SJCRH30 (cell line): ENCODE measurements at regions not wholly inside any gene's neighbourhood (a gene's known extent, or its start where the extent isn't known, plus 50 kb on each side); places are given as distances from the start of the nearest gene placed in this dataset.
A peak's percentile ranks its signal among the peaks of the same experiment; 100 is the strongest.

Experiments used
- DNase-seq, 2 experiments: peaks; one replicate each; pipeline ENCODE4 v3.0.0-alpha.2; 2015 to 2020
- H3K27ac ChIP-seq: fragments of 250-450 bp; sonication (Bioruptor Pico); 2 replicates; pipeline ENCODE4 v1.5.1; 2020; ENCODE audit warnings: mild to moderate bottlenecking, moderate library complexity
- H3K27me3 ChIP-seq: fragments of 250-450 bp; sonication (Bioruptor Pico); 2 replicates; pipeline ENCODE4 v1.5.1; 2020; ENCODE audit warnings: mild to moderate bottlenecking, moderate library complexity
- H3K36me3 ChIP-seq: fragments of 250-450 bp; sonication (Bioruptor Pico); 2 replicates; pipeline ENCODE4 v1.5.1; 2020; ENCODE audit warnings: mild to moderate bottlenecking, moderate library complexity
- H3K4me1 ChIP-seq: fragments of 250-450 bp; sonication (Bioruptor Pico); 2 replicates; pipeline ENCODE4 v1.5.1; 2020; ENCODE audit warnings: mild to moderate bottlenecking, moderate library complexity
- H3K4me3 ChIP-seq: fragments of 250-450 bp; sonication (Bioruptor Pico); 2 replicates; pipeline ENCODE4 v1.5.1; 2020; ENCODE audit warnings: mild to moderate bottlenecking, moderate library complexity
- H3K9me3 ChIP-seq: fragments of 250-450 bp; sonication (Bioruptor Pico); replicated peaks from 2 replicates; pipeline ENCODE4 v1.5.1; 2020; ENCODE audit warnings: mild to moderate bottlenecking, moderate library complexity

DNA sequence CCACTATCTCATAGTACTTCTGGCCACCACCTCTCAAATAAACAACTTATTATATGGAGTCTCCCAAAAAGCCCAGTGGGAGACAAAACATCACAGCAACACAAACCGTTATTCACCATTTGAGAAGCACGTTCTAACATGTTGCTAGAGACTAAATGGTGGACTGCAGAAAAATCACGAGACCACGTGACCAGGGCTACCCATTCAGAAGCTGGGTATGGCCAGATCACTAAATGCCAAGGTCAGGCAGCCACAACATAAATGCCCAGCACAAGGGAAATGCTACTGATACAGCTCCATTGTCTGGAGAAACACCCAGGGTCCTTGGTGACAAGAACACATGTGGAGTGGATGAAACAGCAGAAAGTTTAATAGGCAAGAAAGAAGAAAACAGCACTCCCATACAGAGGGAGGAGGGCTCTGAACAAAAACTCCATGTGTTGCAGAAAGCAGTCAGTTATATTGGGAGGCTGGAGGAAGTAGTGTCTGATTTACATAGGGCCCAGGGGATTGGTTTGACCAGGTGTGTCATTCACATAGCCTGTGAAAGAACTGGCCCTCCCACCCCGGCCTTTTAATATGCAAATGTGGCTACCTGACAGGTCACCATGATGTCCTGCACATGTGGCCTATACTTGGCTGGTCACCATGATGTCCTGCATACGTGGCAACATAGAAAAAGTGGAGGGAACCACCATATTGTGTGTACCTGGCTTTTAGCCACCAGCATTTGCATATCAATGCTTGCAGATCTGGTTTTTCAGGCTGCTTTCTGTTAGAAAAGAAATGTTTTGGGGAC lies 97.2 kb downstream of the TRIM36 start:
- Histone ChIP-seq H3K4me1 (no peaks in the 10 kb centered on the region; the same call in 1 of the 2 replicates), H3K4me3 (no peak overlapping the region), H3K27ac (no peak overlapping the region), H3K9me3 (no peaks in the 10 kb centered on the region), H3K27me3 (no peaks in the 10 kb centered on the region), H3K36me3 (no peaks in the 10 kb centered on the region)
- DNase-seq = no peak

DNA sequence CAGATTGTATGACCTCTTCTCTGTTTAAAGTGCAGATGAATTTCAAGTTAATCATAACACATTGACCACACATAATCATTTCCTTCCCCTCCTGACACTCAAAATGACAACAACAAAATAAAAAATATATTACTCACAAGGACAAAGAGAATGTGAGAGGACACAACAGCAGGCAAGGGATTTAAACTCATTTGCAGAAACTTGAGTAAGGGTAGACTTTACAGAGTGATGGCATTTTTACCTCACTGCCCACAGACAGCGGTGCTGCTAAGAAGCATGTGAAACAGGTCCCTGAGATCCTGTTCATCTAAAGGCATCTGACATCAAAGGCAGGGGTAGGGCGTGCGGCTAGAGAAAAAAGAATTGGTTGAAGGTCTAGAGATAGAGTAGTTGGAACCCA lies 99.0 kb downstream of the TRIM36 start:
- no peaks in the 10 kb centered on the region; the same call in 1 of the 2 replicates for H3K4me1 ChIP-seq
- no peak overlapping the region for H3K27ac ChIP-seq
- no peak overlapping the region for H3K4me3 ChIP-seq

DNA sequence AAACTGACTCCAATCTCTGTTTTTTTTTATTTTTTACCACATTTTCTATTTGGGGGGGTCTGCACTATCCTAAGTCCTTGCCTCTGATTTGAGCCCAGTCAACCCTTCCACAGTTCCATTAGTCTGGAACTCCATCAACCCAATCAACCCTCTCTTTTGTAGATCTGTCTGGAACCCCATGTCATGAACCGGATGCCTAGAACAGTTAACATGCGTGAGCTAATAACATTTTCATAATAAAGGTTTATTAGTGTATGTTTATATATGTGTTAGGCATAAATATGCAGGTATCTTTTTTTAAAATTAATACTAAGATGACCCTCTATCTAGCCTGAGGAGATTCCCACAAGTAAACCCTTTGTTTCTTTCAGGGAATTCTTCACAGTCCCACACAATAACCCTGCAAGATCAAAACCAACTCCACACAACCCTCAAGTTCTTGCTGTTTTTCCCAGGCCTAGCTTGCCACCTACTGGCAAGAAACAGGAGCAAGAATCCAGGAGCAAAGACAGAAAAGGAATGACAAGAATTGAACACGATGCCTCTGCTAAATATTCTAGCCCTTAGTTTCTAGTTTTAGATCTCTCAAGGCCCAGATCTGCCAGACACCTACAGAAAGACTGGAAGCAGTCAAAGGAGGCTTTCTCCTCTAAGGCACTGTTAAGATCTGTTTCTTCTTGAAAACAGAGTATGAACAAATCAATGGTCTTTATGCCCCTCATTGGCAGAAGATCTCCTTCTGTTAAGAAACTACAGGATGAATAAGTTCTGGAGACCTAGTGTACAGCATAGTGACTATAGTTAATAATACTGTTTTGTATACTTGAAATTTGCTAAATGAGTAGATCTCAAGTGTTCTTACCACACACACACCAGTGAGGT lies 100.4 kb downstream of the TRIM36 start:
- Histone ChIP-seq H3K4me1 (no peaks in the 10 kb centered on the region; the same call in 1 of the 2 replicates), H3K36me3 (no peaks in the 10 kb centered on the region), H3K27ac (no peak overlapping the region), H3K4me3 (peak overlapping the region; percentile 27; the same call in 1 of the 2 replicates), H3K27me3 (no peaks in the 10 kb centered on the region), H3K9me3 (no peaks in the 10 kb centered on the region)
- peak; percentile 32 to 63 for DNase-seq

More for the DNA sequence above, 99.0 kb downstream of the TRIM36 start:
- Histone ChIP-seq H3K36me3 (no peaks in the 10 kb centered on the region), H3K27me3 (no peaks in the 10 kb centered on the region), H3K9me3 (no peaks in the 10 kb centered on the region)
- no peak for DNase-seq

GRCh38 chr5:115068239-115069086 lies 101.2 kb downstream of the TRIM36 start:
- peak; percentile 51 to 69 for DNase-seq
- peak overlapping the region; percentile 27 for H3K4me3 ChIP-seq
- no peak overlapping the region for H3K27ac ChIP-seq
- H3K4me1 ChIP-seq = no peaks in the 10 kb centered on the region; the same call in 1 of the 2 replicates
- H3K9me3 ChIP-seq = no peaks in the 10 kb centered on the region
- no peaks in the 10 kb centered on the region for H3K27me3 ChIP-seq
- H3K36me3 ChIP-seq = no peaks in the 10 kb centered on the region

DNA sequence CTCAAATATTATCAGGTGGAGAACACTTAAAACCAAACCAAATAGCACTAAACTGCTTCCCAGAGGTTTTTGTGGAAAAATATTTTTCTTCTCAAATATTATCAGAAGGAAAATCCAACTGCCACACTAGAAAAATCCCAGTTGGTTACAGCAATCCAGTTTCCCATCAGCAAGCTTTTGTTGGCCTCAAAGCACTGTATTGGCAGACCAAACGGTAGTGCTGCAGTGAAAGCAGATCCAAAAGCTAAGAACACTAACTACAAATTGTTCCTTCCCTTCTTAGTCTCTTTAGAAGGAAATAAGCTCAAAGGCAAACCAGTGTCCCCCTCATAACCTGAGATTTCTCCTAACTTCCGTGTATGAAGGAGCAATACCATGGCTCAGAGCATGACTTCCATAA lies 105.3 kb downstream of the TRIM36 start:
- H3K4me3 ChIP-seq = no peak overlapping the region

DNA sequence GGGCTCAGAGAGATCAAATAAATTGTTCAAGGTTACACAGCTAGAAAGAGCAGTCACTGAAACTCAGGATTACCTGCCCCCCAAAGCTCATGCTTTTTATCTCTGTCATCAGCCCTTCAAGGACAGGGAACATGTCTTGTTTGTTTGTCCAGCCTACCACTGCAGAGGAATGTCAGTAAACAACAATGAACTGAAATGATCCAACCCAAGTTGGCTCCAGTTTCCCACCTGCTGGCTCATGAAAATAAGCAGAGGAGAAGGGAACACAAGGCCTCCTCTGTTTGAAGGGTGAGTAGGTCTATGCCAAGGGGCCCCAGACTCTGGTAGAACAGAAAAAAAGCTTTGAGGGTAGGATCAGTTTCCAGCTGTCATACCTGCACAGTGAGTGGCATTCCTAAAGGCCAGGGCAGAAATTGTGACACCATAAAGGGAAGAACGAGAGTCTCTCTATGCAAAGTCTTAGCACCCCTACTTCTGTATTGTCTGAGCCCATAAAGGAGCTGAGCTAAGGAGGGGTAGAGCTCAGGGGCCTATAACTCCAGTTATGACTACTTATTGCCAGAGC lies 115.2 kb downstream of the TRIM36 start:
- Histone ChIP-seq H3K36me3 (no peaks in the 10 kb centered on the region), H3K9me3 (no peaks in the 10 kb centered on the region), H3K4me1 (no peaks in the 10 kb centered on the region), H3K4me3 (no peak overlapping the region), H3K27me3 (no peaks in the 10 kb centered on the region), H3K27ac (no peak overlapping the region)
- no peak for DNase-seq

More for the DNA sequence above, 105.3 kb downstream of the TRIM36 start:
- Histone ChIP-seq H3K36me3 (no peaks in the 10 kb centered on the region), H3K4me1 (no peaks in the 10 kb centered on the region), H3K9me3 (no peaks in the 10 kb centered on the region), H3K27me3 (no peaks in the 10 kb centered on the region), H3K27ac (no peak overlapping the region)
- DNase-seq = no peak

- Histone ChIP-seq H3K27me3 (no peaks in the 10 kb centered on the region), H3K4me1 (no peaks in the 10 kb centered on the region), H3K27ac (no peak overlapping the region), H3K4me3 (no peak overlapping the region), H3K36me3 (no peaks in the 10 kb centered on the region), H3K9me3 (no peaks in the 10 kb centered on the region)
- DNase-seq = no peak
Observed at GRCh38 chr5:115052948-115053347, 116.8 kb downstream of the TRIM36 start.

GRCh38 chr5:115050866-115051265 lies 118.8 kb downstream of the TRIM36 start:
- DNase-seq = no peak
- Histone ChIP-seq H3K36me3 (no peaks in the 10 kb centered on the region), H3K4me1 (no peaks in the 10 kb centered on the region), H3K9me3 (no peaks in the 10 kb centered on the region), H3K27ac (no peak overlapping the region), H3K27me3 (no peaks in the 10 kb centered on the region), H3K4me3 (no peak overlapping the region)

DNA sequence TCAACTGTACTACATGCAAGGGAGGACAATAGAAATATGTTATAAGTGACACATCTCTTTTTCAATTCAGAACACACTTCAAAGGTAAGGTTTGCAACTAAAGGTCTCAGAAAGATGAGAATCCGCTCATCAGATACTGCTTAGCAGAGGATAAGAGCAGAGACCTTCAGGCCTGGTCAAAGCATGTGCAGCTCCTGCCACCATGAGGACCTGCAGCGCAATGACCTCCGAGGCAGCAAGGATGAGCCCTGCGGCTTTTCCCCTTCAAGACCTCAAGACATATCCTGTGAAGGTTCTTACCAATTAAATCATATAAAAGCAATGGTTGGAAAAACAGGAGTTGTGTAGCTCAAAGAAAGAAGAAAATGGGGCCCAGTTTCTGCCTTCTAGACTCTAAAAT lies 135.8 kb downstream of the TRIM36 start:
- DNase-seq = peak; percentile 5 to 29
- no peak overlapping the region for H3K4me3 ChIP-seq
- no peaks in the 10 kb centered on the region for H3K36me3 ChIP-seq
- no peak overlapping the region for H3K27ac ChIP-seq
- H3K9me3 ChIP-seq = no peaks in the 10 kb centered on the region; the same call in 1 of the 2 replicates
- no peaks in the 10 kb centered on the region for H3K4me1 ChIP-seq
- H3K27me3 ChIP-seq = no peaks in the 10 kb centered on the region

DNA sequence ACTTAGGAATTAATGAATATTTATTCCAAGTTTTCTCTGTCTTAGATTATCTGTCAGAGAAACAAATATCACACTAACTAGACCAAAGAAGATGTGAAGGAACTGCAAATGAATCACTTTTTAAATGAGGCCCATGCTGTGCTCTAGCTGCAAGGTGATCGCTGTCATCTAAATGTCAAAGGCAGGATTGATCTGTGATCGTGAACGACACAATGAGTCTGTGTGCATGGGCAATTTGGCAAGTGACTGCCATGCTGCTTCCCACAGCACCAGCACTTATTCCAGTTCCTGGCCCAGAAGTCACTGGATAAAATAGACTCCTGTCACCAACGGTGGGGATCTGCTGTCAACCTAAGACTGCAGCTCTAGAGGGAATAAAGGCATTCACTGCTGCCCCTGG lies 141.2 kb downstream of the TRIM36 start:
- DNase-seq = no peak
- no peaks in the 10 kb centered on the region for H3K36me3 ChIP-seq
- no peak overlapping the region for H3K4me3 ChIP-seq
- H3K4me1 ChIP-seq = no peaks in the 10 kb centered on the region
- no peak overlapping the region for H3K27ac ChIP-seq
- H3K27me3 ChIP-seq = no peaks in the 10 kb centered on the region
- H3K9me3 ChIP-seq = no peaks in the 10 kb centered on the region; the same call in 1 of the 2 replicates

DNA sequence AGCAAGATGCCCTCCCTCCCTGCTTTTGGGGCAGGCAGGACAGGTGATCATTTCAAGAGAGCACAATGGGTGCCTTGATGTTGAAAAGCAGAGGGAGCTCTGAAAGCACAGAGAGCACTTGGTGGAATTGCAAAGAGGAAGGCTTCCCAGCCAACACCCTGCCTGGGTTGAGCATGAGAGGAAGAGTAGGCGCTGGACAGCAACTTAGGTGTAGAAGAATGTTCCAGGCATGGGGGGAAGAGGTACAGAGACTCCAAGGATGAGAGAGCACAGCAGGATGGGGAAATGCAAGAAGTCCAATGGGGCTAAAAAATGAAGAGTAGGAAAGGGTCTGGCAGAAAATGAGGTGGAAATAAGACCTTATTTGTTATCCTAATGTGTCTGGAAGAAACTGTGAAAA lies 144.8 kb downstream of the TRIM36 start:
- H3K4me3 ChIP-seq = no peak overlapping the region
- no peaks in the 10 kb centered on the region for H3K9me3 ChIP-seq
- DNase-seq = no peak
- no peak overlapping the region for H3K27ac ChIP-seq
- no peaks in the 10 kb centered on the region for H3K27me3 ChIP-seq
- H3K4me1 ChIP-seq = no peaks in the 10 kb centered on the region
- no peaks in the 10 kb centered on the region for H3K36me3 ChIP-seq

- Histone ChIP-seq H3K27me3 (no peaks in the 10 kb centered on the region), H3K4me1 (no peaks in the 10 kb centered on the region), H3K4me3 (no peak overlapping the region), H3K36me3 (no peaks in the 10 kb centered on the region), H3K27ac (no peak overlapping the region), H3K9me3 (no peaks in the 10 kb centered on the region)
- DNase-seq = no peak
Observed at GRCh38 chr5:115022303-115022702, 147.4 kb downstream of the TRIM36 start.

DNA sequence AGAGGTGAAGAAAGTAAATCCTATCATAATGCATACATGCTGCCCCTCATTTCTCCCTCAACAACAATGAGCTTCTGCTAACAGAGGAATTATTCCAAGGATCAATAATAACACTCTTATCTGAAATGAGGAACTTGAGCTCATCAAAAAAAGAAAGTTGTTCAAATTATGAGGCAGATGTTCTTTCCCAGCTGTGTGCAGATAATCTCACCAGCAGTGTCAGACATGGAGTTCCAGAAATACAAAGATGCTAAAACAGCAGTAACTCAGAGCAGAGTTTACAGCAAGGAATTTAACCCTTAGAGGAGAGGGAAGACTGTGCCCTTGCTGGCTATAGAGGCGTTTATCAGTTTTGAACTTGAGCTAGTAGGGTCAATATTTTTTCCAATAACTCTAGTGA lies 153.1 kb downstream of the TRIM36 start:
- Histone ChIP-seq H3K9me3 (0 out of 2 replicates have a peak, but pooled peaks cover 4% of the 10 kb centered on the region), H3K27ac (no peak overlapping the region), H3K4me3 (no peak overlapping the region), H3K4me1 (no peaks in the 10 kb centered on the region), H3K36me3 (no peaks in the 10 kb centered on the region), H3K27me3 (no peaks in the 10 kb centered on the region)
- no peak for DNase-seq

DNA sequence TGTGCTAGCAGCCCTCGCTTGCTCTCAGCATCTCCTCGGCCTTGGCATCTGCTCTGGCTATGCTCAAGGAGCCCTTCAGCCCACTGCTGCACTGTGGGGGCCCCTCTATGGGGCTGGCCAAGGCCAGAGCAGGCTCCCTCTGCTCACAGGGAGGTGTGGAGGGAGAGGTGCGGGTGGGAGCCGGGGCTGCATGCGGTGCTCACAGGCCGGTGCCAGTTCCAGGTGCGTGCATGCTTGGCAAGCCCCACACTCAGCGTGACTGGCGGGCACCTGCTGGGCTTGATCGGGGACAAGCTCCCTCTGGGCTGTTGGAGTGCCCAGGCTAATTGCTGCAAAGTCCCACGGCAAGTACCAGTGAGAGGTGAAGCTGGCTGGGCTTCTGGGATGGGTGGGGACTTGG lies 170.5 kb downstream of the TRIM36 start:
- no peaks in the 10 kb centered on the region for H3K27me3 ChIP-seq
- H3K9me3 ChIP-seq = no peaks in the 10 kb centered on the region
- H3K4me1 ChIP-seq = no peaks in the 10 kb centered on the region
- no peak overlapping the region for H3K4me3 ChIP-seq
- H3K27ac ChIP-seq = no peak overlapping the region
- DNase-seq = no peak
- no peaks in the 10 kb centered on the region for H3K36me3 ChIP-seq
